Adrenal gland (tissue), 9 donors: ENCODE measurements at regions not wholly inside any gene's neighbourhood (a gene's known extent, or its start where the extent isn't known, plus 50 kb on each side); places are given as distances from the start of the nearest gene placed in this dataset.

Experiments
- DNase-seq, 7 donors: peaks; one replicate each; pipeline ENCODE4 v3.0.0-alpha.2; 2019 to 2020
- H3K27ac ChIP-seq, 5 donors: fragments of 200-600 bp; sonication (generic) in 4 of 5; 1 replicate in 3 of 5; 2 replicates in 2 of 5; pipeline versions ENCODE4 v1.5.1 to v1.8.0; 2016 to 2020; ENCODE audit warnings: mild to moderate bottlenecking in 1 of 5
- H3K27me3 ChIP-seq: fragments of 200-600 bp; 2 replicates; pipeline ENCODE4 v1.8.0; 2021
- H3K36me3 ChIP-seq, 2 donors: fragments of 200-600 bp; replicated peaks in 1 of 2; 1 replicate in 1 of 2; 2 replicates in 1 of 2; pipeline versions ENCODE4 v1.5.1 to v1.8.0; 2018 to 2022
- H3K4me1 ChIP-seq, 2 donors: fragments of 200-600 bp; replicated peaks in 1 of 2; 1 replicate in 1 of 2; 2 replicates in 1 of 2; pipeline versions ENCODE4 v1.5.1 to v1.8.0; 2018 to 2021
- H3K4me3 ChIP-seq, 4 donors: fragments of 200-600 bp; sonication (generic) in 3 of 4; one replicate each; pipeline ENCODE4 v1.5.1; 2016 to 2018
- H3K9me3 ChIP-seq, 3 donors: fragments of 200-600 bp; sonication (generic) in 1 of 3; replicated peaks in 1 of 3; 1 replicate in 2 of 3; 2 replicates in 1 of 3; pipeline versions ENCODE4 v1.5.1 to v1.8.0; 2016 to 2021
- POLR2A ChIP-seq, 2 donors: fragments of 450-650 bp; IDR thresholded peaks; one replicate each; pipeline ENCODE4 v1.6.1; 2017; ENCODE audit warnings: antibody characterized with exemption in 2 of 2, mild to moderate bottlenecking in 2 of 2, moderate library complexity in 1 of 2
- WGBS, 4 donors: extraction: QIAGEN DNeasy Blood & Tissue Kit in 2 of 4; methylation state at CpG; one replicate each; pipeline versions ENCODE4 v1.1.5 to v1.1.7; 2013 to 2017; 5-methylcytosine and 5-hydroxymethylcytosine counted together
- intact Hi-C, 2 donors: fragments of 100-400 bp; cut with DNase I; formaldehyde crosslinking; loops; one replicate each; pipeline versions ENCODE4 v1.14.1 to v1.15.0; 2022 to 2023
- TF ChIP-seq, protein P1 (sequence below), 6 experiments: fragments of 450-650 bp in 4 of 6; fragments of 200-600 bp in 2 of 6; sonication (generic) in 1 of 6; IDR thresholded peaks; 1 replicate in 5 of 6; 2 replicates in 1 of 6; pipeline versions ENCODE4 v1.5.1 to v1.8.0; 2016 to 2021; ENCODE audit warnings: antibody characterized with exemption in 6 of 6, mild to moderate bottlenecking in 2 of 6, moderate library complexity in 1 of 6
- donor health status: healthy with polysubstance abuse.
- donor health status: Bipolar disorder and iron deficiency.
- donor health status: DM: yes; HTN: yes; CAD: no.
- donor health status: DM: no; HTN: no; CAD: no.
- donor health status: DM: no; HTN: no; CAD: no.

DNA sequence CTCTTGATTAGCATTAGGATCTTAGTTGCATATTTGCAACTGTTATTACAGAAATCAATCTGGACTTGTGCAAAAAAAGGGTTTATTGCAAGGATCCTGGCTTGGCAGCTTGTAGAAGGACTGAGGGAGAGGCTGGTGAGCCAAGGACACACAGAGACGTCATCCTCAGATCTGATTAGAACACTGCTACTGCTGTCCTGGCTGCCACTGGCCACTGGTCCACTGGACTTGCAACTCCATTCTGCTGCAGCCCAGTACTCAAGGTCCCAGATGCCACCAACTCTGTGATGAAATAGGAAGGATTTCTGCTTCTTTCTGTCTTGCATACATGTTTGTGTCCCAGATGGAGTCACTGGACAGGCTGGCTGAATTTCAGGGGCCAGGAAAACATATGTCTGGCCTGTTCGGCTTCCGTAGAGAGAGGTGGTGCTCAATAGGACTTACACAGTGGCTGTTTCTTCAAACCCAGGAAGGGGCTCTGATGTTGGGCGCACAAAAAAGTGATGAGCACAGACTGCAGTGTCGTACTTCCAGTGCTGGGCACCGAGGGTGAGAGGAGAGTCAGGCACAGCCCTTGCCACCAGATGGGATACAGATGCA, 68.9 kb upstream of the SH3PXD2B start:
- peak; percentile 60 to 94 (median 86) for DNase-seq
- 82 to 85% (median 83%) methylated on average over 6 of the region's 6 CpGs for WGBS, 4 donors
- Histone ChIP-seq H3K4me1 (no peaks in the 10 kb centered on the region), H3K36me3 (no peaks in the 10 kb centered on the region), H3K4me3 (no peak overlapping the region), H3K27me3 (no peaks in the 10 kb centered on the region), H3K9me3 (no peaks in the 10 kb centered on the region), H3K27ac (peak overlapping the region in 2 of 5 donors; percentile 9 to 41)
- TF ChIP-seq POLR2A (IDR thresholded peaks at IDR 0.05): no peak
- TF ChIP-seq, protein P1, sequence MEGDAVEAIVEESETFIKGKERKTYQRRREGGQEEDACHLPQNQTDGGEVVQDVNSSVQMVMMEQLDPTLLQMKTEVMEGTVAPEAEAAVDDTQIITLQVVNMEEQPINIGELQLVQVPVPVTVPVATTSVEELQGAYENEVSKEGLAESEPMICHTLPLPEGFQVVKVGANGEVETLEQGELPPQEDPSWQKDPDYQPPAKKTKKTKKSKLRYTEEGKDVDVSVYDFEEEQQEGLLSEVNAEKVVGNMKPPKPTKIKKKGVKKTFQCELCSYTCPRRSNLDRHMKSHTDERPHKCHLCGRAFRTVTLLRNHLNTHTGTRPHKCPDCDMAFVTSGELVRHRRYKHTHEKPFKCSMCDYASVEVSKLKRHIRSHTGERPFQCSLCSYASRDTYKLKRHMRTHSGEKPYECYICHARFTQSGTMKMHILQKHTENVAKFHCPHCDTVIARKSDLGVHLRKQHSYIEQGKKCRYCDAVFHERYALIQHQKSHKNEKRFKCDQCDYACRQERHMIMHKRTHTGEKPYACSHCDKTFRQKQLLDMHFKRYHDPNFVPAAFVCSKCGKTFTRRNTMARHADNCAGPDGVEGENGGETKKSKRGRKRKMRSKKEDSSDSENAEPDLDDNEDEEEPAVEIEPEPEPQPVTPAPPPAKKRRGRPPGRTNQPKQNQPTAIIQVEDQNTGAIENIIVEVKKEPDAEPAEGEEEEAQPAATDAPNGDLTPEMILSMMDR (IDR thresholded peaks at IDR 0.05): peak in 3 of 6 experiments; percentile 4 to 23 (median 21)
- intact Hi-C loops: no loop called here

DNA sequence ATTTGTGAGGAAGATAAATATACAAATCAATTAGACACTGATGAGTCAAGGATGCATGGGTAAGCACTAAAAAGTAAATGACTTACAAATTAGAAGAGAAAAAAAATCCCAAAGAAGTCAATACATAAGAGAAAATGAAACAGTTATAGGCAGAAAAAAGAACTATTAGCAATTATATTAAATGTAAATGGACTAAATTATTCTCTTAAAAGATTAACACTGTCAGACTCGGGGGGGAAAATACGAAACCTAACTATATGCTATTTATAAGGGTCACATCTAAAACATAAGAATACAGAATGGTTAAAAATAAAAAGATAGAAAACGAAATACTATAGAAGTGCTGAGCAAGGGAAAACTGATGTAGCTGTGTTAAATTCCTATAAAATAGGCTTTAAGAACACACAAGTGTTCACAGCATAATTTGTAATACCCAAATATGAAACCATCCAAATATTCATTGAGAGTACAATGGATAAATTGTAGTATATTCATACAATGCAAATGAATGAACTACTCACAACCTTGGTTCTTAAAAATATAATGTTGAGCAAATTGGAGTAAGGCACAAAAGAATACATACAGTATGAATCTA, 67.1 kb upstream of the SH3PXD2B start:
- TF ChIP-seq POLR2A (IDR thresholded peaks at IDR 0.05): no peak
- TF ChIP-seq, protein P1 (IDR thresholded peaks at IDR 0.05): no peak
- intact Hi-C loops: no loop called here

DNA sequence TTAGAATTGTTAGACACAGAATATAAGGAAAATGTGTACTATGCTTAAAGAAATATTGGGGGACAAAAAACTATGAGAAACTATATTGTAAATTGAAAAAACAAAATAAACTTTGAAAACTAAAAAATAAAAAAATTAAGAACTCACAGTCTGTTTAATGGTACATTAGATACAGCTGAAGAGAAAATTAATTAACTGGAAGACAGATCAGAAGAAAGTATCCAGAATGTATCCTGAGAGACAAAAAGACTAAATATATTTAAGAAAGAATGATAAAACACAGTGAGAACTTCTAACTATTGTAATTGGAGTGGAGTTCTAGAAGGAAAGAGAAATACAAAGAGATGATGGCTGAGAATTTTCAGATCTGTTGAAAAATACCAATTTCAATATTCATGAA, 57.6 kb upstream of the SH3PXD2B start:
- no peaks in the 10 kb centered on the region for H3K27me3 ChIP-seq
- peaks cover 0 to 7% (median 0%) of the 10 kb centered on the region in 3 donors for H3K9me3 ChIP-seq
- no peak overlapping the region for H3K4me3 ChIP-seq
- H3K4me1 ChIP-seq: no peaks in the 10 kb centered on the region
- no peak overlapping the region for H3K27ac ChIP-seq
- H3K36me3 ChIP-seq: no peaks in the 10 kb centered on the region
- no peak for TF ChIP-seq POLR2A (IDR thresholded peaks at IDR 0.05)
- TF ChIP-seq, protein P1 (IDR thresholded peaks at IDR 0.05): no peak
- intact Hi-C loops: no loop called here
- no peak for DNase-seq

More for the DNA sequence above, 67.1 kb upstream of the SH3PXD2B start:
- no peak overlapping the region for H3K27ac ChIP-seq
- 81 to 88% (median 84%) methylated on average over 3 of the region's 3 CpGs for WGBS, 4 donors
- H3K4me3 ChIP-seq: no peak overlapping the region
- no peaks in the 10 kb centered on the region for H3K27me3 ChIP-seq
- no peaks in the 10 kb centered on the region for H3K36me3 ChIP-seq
- no peaks in the 10 kb centered on the region for H3K9me3 ChIP-seq
- no peaks in the 10 kb centered on the region for H3K4me1 ChIP-seq
- no peak for DNase-seq

DNA sequence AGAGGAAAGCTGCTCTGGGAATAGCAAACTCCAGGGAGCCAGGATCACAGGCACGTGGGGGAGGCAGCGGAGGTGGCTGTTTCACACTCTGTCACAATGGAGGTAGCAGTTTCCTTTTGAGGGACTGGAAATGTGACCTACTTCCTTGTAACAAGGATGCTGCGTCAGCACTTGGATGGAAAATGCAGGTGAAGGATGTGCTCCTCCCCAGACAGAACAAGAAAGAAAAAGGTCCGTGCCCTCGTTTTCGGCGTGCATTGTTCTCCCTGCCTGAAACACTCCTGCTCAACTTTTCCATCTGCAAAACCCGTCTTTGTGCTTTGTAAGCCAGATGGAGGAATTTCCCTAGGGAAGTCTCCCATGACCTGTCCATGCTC, 55.1 kb upstream of the SH3PXD2B start:
- TF ChIP-seq, protein P1 (IDR thresholded peaks at IDR 0.05): no peak
- no peak for TF ChIP-seq POLR2A (IDR thresholded peaks at IDR 0.05)
- peaks cover 0 to 4% of the 10 kb centered on the region in 2 donors for H3K4me1 ChIP-seq
- no peak overlapping the region for H3K27ac ChIP-seq
- DNase-seq: peak in 5 of 7 donors; percentile 12 to 72 (median 33)
- H3K36me3 ChIP-seq: no peaks in the 10 kb centered on the region
- no peaks in the 10 kb centered on the region for H3K27me3 ChIP-seq
- no peak overlapping the region for H3K4me3 ChIP-seq
- intact Hi-C loops: no loop called here
- peaks cover 0 to 7% (median 0%) of the 10 kb centered on the region in 3 donors for H3K9me3 ChIP-seq
- 62 to 82% (median 74%) methylated on average over 8 of the region's 8 CpGs for WGBS, 4 donors
